ENCODE measurements at regions not wholly inside any gene's neighbourhood (a gene's known extent, or its start where the extent isn't known, plus 50 kb on each side); places are given as distances from the start of the nearest gene placed in this dataset.

DNA sequence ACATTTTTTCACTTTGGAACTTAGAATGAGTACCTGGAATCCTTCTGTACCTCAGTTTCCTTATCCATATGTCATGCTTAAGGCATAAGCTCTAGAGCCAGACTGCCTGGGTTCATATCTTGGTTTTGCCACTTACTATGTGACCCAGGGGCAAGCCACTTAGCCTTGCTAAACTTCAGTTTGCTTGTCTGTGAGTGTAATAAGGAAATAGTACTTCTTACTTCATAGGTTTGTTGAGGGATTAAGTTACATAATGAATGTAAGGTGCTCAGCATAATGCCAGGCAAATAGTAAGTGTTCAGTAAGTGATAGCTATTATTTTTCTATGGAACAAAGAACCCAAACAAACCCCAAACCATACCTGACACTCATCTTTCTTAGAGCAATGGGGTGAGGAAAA is 225.1 kb downstream of the BCAT1 start:
- H3K27ac ChIP-seq (ENCODE audit: low read depth, low read length, poor library complexity, severe bottlenecking) = no peak overlapping the region
- no peaks in the 10 kb centered on the region for H3F3A ChIP-seq (ENCODE audit: insufficient read depth, low read length)
- H3K36me3 ChIP-seq (ENCODE audit: insufficient read depth, low read length) = no peaks in the 10 kb centered on the region
- no peaks in the 10 kb centered on the region for H3K27me3 ChIP-seq (ENCODE audit: insufficient read depth, low read length)
- H3K4me1 ChIP-seq (ENCODE audit: insufficient read depth, low read length, severe bottlenecking) = no peaks in the 10 kb centered on the region
- no peak overlapping the region for H3K9ac ChIP-seq (ENCODE audit: low read length)
- no peak overlapping the region for H3K4me2 ChIP-seq (ENCODE audit: low read length)
- H3K4me3 ChIP-seq (ENCODE audit: low read depth, low read length, poor library complexity, severe bottlenecking) = no peak overlapping the region
- no peaks in the 10 kb centered on the region for H3K79me2 ChIP-seq (ENCODE audit: insufficient read depth, low read length)
- no peaks in the 10 kb centered on the region for H3K9me2 ChIP-seq (ENCODE audit: low read depth, low read length)
- H2AFZ ChIP-seq (ENCODE audit: low read length) = no peak overlapping the region
- H3K9me3 ChIP-seq (ENCODE audit: low read length) = no peaks in the 10 kb centered on the region
- no peaks in the 10 kb centered on the region for H4K20me1 ChIP-seq (ENCODE audit: insufficient read depth, low read length)
- TF ChIP-seq, protein P1, sequence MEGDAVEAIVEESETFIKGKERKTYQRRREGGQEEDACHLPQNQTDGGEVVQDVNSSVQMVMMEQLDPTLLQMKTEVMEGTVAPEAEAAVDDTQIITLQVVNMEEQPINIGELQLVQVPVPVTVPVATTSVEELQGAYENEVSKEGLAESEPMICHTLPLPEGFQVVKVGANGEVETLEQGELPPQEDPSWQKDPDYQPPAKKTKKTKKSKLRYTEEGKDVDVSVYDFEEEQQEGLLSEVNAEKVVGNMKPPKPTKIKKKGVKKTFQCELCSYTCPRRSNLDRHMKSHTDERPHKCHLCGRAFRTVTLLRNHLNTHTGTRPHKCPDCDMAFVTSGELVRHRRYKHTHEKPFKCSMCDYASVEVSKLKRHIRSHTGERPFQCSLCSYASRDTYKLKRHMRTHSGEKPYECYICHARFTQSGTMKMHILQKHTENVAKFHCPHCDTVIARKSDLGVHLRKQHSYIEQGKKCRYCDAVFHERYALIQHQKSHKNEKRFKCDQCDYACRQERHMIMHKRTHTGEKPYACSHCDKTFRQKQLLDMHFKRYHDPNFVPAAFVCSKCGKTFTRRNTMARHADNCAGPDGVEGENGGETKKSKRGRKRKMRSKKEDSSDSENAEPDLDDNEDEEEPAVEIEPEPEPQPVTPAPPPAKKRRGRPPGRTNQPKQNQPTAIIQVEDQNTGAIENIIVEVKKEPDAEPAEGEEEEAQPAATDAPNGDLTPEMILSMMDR (IDR thresholded peaks at IDR 0.05; ENCODE audit: low read length) = no peak
- no peak for TF ChIP-seq EZH2 (IDR thresholded peaks at IDR 0.05; ENCODE audit: borderline replicate concordance, low read length)

DNA sequence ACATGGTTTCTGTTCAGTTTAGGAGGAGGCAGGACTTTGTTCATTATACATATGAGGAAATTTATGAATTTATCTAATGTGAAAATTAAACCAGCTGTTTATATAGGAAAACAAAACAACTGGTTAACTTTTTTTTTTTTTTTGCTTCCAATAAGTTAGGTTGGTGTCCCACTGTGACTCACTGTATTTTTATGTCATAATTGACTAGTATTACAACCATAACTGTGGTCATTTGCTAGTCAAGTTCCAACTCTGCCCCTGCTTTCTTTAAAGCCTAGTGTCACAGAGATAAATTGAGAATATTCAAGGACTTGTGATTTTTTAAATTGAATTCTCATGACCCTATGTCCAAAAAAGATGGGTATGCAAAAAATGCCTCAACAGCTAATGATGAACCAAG is 227.7 kb downstream of the BCAT1 start:
- H3K27ac ChIP-seq (ENCODE audit: low read depth, low read length, poor library complexity, severe bottlenecking) = no peak overlapping the region
- H3K9me3 ChIP-seq (ENCODE audit: low read length) = no peaks in the 10 kb centered on the region
- no peaks in the 10 kb centered on the region for H3F3A ChIP-seq (ENCODE audit: insufficient read depth, low read length)
- TF ChIP-seq, protein P1 (IDR thresholded peaks at IDR 0.05; ENCODE audit: low read length) = no peak
- TF ChIP-seq EZH2 (IDR thresholded peaks at IDR 0.05; ENCODE audit: borderline replicate concordance, low read length) = no peak
- H3K9ac ChIP-seq (ENCODE audit: low read length) = no peak overlapping the region
- H3K4me2 ChIP-seq (ENCODE audit: low read length) = no peak overlapping the region
- no peaks in the 10 kb centered on the region for H3K4me1 ChIP-seq (ENCODE audit: insufficient read depth, low read length, severe bottlenecking)
- H2AFZ ChIP-seq (ENCODE audit: low read length) = no peak overlapping the region
- H3K9me2 ChIP-seq (ENCODE audit: low read depth, low read length) = no peaks in the 10 kb centered on the region
- H3K4me3 ChIP-seq (ENCODE audit: low read depth, low read length, poor library complexity, severe bottlenecking) = no peak overlapping the region
- H4K20me1 ChIP-seq (ENCODE audit: insufficient read depth, low read length) = no peaks in the 10 kb centered on the region
- no peaks in the 10 kb centered on the region for H3K79me2 ChIP-seq (ENCODE audit: insufficient read depth, low read length)
- no peaks in the 10 kb centered on the region for H3K36me3 ChIP-seq (ENCODE audit: insufficient read depth, low read length)
- no peaks in the 10 kb centered on the region for H3K27me3 ChIP-seq (ENCODE audit: insufficient read depth, low read length)

DNA sequence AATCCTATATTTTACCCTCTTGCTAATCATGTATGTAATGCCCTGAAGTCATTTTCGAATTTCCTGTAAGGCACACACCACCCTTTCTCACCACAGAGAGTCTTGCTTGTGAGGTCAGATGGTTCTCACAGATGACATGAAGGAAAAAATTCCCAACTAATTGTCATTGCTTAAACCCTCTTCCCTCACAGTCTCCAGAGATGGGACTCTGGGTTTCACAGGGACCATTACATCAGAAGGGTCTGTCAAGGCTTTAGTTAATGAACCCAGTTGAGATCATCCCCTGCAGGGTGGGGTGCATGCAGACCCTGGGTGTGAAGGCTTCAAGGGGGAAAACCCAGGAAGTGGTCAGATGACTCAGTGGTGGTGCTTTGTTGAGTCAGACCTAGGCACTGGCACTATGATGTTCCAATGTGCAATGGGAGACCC is 229.6 kb downstream of the BCAT1 start:
- no peak overlapping the region for H3K9ac ChIP-seq (ENCODE audit: low read length)
- no peaks in the 10 kb centered on the region for H3K4me1 ChIP-seq (ENCODE audit: insufficient read depth, low read length, severe bottlenecking)
- no peak for TF ChIP-seq EZH2 (IDR thresholded peaks at IDR 0.05; ENCODE audit: borderline replicate concordance, low read length)
- TF ChIP-seq, protein P1 (IDR thresholded peaks at IDR 0.05; ENCODE audit: low read length) = no peak
- no peak overlapping the region for H2AFZ ChIP-seq (ENCODE audit: low read length)
- no peaks in the 10 kb centered on the region for H4K20me1 ChIP-seq (ENCODE audit: insufficient read depth, low read length)
- H3K27ac ChIP-seq (ENCODE audit: low read depth, low read length, poor library complexity, severe bottlenecking) = no peak overlapping the region
- no peaks in the 10 kb centered on the region for H3K9me3 ChIP-seq (ENCODE audit: low read length)
- no peaks in the 10 kb centered on the region for H3K27me3 ChIP-seq (ENCODE audit: insufficient read depth, low read length)
- no peak overlapping the region for H3K4me2 ChIP-seq (ENCODE audit: low read length)
- H3K79me2 ChIP-seq (ENCODE audit: insufficient read depth, low read length) = no peaks in the 10 kb centered on the region
- H3K36me3 ChIP-seq (ENCODE audit: insufficient read depth, low read length) = no peaks in the 10 kb centered on the region
- H3F3A ChIP-seq (ENCODE audit: insufficient read depth, low read length) = no peaks in the 10 kb centered on the region
- no peak overlapping the region for H3K4me3 ChIP-seq (ENCODE audit: low read depth, low read length, poor library complexity, severe bottlenecking)
- H3K9me2 ChIP-seq (ENCODE audit: low read depth, low read length) = no peaks in the 10 kb centered on the region
